Lower leg skin (tissue), 3 donors: ENCODE measurements at regions not wholly inside any gene's neighbourhood (a gene's known extent, or its start where the extent isn't known, plus 50 kb on each side); places are given as distances from the start of the nearest gene placed in this dataset.

Experiments
- CTCF ChIP-seq, 3 donors: fragments of 450-650 bp; IDR thresholded peaks; one replicate each; pipeline ENCODE4 v1.5.1; 2016; ENCODE audit warnings: antibody characterized with exemption in 3 of 3, mild to moderate bottlenecking in 3 of 3, moderate library complexity in 2 of 3
- POLR2A ChIP-seq, 2 donors: fragments of 450-650 bp; IDR thresholded peaks; one replicate each; pipeline ENCODE4 v1.6.1; 2016 to 2017; ENCODE audit warnings: antibody characterized with exemption in 2 of 2, mild to moderate bottlenecking in 1 of 2, moderate library complexity in 1 of 2

GRCh38 chr10:8211631-8212030 lies 157.1 kb downstream of the GATA3 start:
- TF ChIP-seq CTCF (IDR thresholded peaks at IDR 0.05), result no peak
- TF ChIP-seq POLR2A (IDR thresholded peaks at IDR 0.05), result no peak
